GM12874 (cell line): ENCODE measurements at regions not wholly inside any gene's neighbourhood (a gene's known extent, or its start where the extent isn't known, plus 50 kb on each side); places are given as distances from the start of the nearest gene placed in this dataset.

ENCODE experiments used
- CTCF ChIP-seq: IDR thresholded peaks from 2 replicates; pipeline ENCODE4 v1.5.1; 2011; ENCODE audit warnings: low read depth, mild to moderate bottlenecking, control low read depth, low read length, moderate library complexity; ENCODE audit not compliant: insufficient read depth

GRCh38 chr13:58869566-58869965, 1238.0 kb downstream of the PCDH17 start:
- TF ChIP-seq CTCF, result no peak

DNA sequence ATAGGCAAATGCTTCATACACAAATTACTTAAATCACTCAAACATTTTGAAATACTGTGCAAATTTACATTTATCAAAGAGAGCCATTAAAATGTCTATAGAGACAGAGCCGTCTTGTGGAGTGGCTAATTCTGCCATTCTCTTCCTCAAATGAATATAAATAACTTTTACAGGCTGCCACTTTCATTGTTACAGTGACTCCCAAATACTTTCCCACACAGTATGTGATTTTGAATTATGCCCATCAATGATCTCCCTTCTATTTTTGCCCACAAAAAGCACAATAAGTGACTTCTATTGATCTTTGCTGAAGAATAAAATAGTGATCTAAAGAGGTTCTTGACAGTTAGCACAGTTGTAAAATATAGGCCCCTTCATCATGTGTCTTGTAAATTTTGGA, 1244.9 kb downstream of the PCDH17 start:
- no peak for TF ChIP-seq CTCF

- TF ChIP-seq CTCF, result no peak
Measured at GRCh38 chr13:58879114-58879513, 1247.6 kb downstream of the PCDH17 start.

- no peak for TF ChIP-seq CTCF
Measured at GRCh38 chr13:58882516-58882915, 1251.0 kb downstream of the PCDH17 start.

DNA sequence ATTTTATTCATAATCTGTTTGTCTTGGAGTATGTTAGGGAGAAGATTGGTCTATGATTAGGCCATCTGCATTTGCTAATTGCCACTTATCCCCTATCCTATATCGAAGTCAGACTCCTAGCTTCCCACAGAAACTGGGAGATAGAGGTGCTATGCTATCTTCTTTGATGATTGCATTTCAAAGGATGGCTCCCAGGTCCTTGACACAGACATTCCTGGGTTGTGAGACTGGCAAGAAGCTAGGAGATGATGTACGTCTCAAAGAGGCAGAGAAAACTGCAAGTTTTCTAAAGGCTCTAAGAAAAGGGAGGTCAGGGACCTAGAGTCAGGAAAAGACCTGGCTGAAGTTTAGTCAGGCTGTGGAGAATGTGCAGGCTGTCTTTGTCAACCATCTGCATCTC, 1251.9 kb downstream of the PCDH17 start:
- TF ChIP-seq CTCF, result no peak

GRCh38 chr13:58884353-58885209, 1253.0 kb downstream of the PCDH17 start:
- TF ChIP-seq CTCF, result no peak

GRCh38 chr13:58889474-58889873, 1257.9 kb downstream of the PCDH17 start:
- TF ChIP-seq CTCF, result no peak
